ENCODE measurements at regions not wholly inside any gene's neighbourhood (a gene's known extent, or its start where the extent isn't known, plus 50 kb on each side); places are given as distances from the start of the nearest gene placed in this dataset.

DNA sequence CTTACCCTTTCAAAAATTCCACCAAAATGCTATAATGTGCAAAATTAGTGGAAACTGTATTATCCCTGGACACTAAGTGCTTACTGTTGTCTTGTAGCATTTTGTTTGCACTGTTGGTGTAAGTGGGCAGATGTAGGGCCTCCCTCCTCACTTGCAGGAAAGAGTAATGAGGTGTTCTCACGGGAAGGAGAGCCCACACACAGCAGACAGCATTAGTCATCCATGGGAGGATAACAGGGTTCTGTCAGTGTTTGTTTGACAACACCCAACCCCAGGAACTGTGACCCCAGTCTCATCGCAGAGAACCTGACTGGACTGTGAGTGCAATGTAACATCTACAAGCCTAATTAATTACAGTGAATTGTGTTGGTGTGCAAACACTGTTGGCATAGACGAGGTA is 58.7 kb upstream of the VSTM2A start:
- no peak for TF ChIP-seq GATA1 (IDR thresholded peaks at IDR 0.05; ENCODE audit: low read depth, low read length)
- TF ChIP-seq POLR2A (IDR thresholded peaks at IDR 0.05; ENCODE audit: low read length): no peak
- DNase-seq: no peak

DNA sequence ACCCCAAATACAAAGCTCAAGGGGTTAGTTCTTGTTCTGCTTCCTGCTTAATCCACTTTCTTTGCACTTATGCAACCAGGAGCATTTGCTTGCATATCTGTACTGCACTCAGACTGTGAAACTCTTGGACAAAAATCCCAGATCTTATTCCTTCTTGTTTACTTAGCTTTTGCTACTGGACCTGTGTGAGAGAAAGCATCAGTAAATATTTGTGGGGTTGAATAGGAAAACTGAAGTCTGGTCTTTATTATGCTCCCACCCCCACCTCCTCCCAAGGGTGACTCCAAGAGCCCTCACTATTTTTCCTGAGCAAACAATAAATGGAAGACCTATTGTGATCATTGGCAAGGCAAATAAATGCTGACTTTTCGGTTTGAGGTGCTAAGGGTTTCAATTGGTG is 57.1 kb upstream of the VSTM2A start:
- TF ChIP-seq POLR2A (IDR thresholded peaks at IDR 0.05; ENCODE audit: low read length): no peak
- TF ChIP-seq GATA1 (IDR thresholded peaks at IDR 0.05; ENCODE audit: low read depth, low read length): no peak
- no peak for DNase-seq
